ENCODE measurements at regions not wholly inside any gene's neighbourhood (a gene's known extent, or its start where the extent isn't known, plus 50 kb on each side); places are given as distances from the start of the nearest gene placed in this dataset.

DNA sequence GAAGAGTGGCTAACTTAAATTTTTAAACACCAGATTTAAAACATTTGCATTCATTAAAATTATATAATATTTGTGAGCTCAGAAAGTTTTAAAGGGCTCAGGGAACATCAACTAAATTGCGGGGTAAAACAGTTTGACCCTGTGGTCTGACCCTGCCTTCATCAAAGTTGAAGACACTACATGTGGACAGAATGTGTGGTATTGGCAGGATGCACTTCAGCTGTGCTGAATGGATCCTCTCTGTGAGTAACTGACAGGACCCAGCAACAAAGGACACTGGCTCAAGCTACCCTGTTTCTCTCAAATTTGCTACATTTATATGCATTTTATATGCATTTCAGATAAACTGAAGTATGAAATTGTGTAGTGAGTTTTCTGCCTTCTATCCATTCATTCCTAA is 288.5 kb downstream of the ZNF608 start:
- no peak for DNase-seq

GRCh38 chr5:124457101-124457500 is 289.3 kb downstream of the ZNF608 start:
- no peak for DNase-seq

GRCh38 chr5:124456249-124456648 is 290.2 kb downstream of the ZNF608 start:
- no peak for DNase-seq

DNA sequence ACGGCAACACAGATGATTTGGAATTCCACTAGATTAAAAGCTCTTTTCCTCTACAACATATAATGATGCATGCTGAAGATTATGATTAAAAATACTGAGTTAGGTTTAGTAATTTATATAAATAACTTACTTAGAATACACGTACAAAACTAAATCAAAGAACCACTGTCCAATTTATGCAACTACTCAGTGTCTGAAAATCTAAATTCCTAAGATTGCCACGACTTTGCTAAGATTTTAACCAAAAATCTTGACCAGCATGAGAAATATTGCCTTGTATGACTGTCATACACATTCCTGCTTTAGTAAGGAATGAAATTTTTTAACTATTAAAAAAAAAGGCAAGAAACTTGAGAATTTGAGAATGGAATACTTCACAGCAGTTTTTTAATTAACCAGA is 292.4 kb downstream of the ZNF608 start:
- DNase-seq, result no peak

DNA sequence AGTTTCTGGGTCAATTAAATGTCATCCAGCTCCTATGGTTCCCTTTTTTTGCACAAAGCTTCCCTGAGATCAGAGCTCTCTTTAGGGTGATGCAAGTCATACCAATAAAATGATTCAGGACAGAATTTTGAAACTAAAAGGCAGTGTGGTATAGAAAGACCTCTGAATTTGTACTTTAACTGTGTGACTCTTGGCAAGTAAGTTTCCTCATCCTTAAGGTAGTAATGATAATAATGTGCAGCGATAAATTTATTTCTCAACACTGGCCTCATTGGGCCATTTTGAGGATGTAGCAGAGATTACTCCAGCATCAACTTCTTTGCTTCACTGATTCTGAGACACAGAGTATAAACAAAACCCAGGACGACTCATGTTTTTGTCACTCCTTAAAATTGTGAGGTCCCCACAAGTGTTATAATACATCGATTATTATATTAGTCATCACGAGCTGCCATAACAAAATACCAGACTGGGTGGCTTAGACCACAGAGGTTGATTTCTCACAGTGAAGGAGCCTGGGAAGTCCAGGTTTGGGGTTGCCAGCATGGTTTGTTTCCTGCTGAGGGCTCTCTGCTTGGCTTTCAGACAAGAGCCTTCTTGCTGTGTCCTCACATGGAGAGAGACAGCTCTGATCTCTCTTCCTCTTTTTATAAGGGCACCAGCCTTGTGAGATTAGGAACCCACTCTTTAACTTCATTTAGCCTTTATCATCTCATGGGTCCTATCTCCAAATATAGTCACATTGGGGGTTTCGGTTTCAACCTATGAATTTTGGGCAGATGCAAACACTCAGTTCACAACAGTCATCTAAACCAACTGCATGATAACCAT is 293.0 kb downstream of the ZNF608 start:
- no peak for DNase-seq

DNA sequence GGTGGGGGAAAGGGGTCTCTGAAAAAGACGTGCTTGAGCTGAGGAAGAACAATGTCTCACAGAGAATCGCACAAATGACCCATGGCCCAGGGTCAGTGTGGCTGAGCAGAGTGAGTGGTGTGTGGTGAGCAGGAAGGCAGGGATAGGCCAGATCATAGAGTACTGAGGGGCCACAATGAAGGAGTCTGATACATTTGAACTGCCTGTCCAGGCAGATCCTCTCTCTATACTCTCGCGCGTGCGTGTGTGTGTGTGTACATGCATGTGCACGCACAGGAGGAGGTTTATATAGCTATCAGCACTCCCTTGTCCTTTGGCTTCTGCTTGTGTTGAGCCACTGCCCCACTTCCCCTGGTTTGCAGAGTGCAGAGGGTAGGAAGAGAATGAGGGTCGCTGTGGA is 294.0 kb downstream of the ZNF608 start:
- DNase-seq, result no peak

GRCh38 chr5:124451721-124452383 is 294.6 kb downstream of the ZNF608 start:
- DNase-seq, result no peak

GRCh38 chr5:124446120-124446519 is 300.3 kb downstream of the ZNF608 start:
- no peak for DNase-seq

DNA sequence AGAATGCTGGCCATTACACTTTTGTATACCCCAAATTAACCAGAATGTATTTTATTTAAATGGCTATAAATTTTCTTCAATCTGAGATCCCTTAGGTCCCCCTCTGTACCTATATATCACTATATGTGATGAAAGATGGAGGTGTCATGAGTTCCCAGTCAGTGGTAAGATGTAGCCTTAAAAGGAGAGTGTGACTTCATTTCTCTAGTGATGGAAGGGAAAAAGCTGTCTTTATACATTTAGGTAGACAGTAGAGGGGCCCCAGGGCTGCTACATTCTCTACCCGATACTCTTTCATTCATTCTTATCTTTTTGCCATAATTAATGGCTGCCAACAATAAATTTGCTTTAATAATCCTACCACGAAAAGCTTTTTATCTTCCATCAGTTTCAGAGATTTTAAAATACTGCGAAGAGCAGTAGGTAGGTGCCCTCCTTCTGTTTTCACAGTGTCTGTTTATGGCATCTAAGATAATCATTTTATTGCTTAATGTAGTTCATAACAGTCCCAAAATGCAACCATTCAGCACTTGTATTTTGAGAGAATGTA is 301.3 kb downstream of the ZNF608 start:
- DNase-seq, result no peak

- no peak for DNase-seq
Measured at GRCh38 chr5:124444147-124444775, 302.2 kb downstream of the ZNF608 start.

DNA sequence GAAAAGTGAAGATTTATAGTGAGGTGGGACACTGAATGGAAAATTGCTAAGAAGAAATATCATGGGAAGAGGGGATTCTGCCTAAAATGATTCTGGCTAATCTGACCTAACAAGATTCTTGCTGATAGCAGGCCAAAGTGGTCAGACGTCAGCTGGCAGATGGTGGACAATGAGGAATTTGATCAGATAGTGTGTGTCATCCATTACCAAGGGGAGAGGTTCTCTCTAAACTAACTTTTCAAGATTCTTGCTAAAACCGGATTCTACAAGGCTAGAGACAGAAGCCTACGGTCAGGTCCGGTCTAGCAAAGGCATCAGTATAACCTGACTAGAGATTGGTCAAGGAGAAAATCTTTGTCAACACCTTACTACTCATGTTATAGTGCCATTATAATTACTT is 306.0 kb downstream of the ZNF608 start:
- no peak for DNase-seq

GRCh38 chr5:124439609-124440008 is 306.8 kb downstream of the ZNF608 start:
- DNase-seq, result no peak

- no peak for DNase-seq
Measured at GRCh38 chr5:124438903-124439281, 307.5 kb downstream of the ZNF608 start.

DNA sequence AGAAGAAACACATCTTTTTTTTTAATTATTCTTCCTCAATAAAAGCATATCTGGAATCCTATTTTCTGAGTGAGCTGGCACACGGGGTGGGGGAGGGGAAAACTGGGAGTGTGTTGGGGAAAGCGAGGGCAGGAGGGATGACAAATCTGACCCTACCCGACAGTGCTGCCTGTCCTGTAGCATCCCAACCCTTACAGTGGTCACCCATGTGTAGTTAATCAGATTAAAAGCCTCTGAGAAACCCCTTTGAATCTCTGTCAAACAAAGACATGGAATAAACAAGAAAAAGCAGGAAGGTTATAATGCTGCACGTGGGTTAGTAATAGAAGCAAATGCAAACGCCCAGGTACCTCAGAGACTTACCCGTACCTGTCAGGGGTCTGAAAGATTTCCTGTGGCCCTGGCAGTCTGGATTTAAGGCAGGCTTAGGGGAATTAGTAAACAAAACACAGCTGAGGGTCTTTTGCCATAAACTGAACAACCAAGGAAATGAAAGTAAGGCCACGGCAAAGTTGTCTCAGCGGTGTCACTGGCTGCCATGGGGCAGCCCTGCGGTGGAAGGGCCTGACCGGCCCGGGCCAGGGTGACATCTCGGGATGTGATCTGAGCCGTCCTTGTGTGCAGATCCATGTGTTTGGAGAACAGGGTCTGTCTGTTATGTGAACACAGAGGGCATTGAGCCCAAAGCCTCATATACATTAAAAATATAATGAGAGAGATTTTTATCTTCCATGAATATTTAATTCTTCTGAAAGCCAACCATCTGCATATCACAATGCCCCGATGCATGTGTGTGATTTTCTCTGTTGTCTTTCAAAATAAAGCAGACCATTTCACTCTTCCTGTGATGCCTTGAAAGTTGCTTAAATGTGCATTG is 308.2 kb downstream of the ZNF608 start:
- DNase-seq, result no peak

DNA sequence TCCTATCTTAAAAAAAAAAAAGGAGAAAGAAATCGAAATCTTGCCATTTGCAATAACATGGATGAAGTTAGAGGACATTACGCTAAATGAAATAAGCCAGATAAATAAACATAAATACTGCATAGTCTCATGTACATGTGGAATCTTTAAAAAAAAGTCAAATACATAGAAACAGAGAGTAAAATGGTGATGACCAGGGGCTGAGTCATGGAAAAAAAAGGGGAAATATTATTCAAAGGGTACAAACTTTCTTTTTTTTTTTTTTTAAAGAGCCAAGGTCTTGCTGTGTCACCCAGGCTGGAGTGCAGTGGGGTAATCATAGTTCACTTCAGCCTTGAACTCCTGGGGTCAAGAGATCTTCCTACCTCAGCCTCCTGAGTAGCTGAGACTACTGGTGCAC is 310.1 kb downstream of the ZNF608 start:
- DNase-seq, result no peak

GRCh38 chr5:124433170-124433569 is 313.3 kb downstream of the ZNF608 start:
- no peak for DNase-seq

DNA sequence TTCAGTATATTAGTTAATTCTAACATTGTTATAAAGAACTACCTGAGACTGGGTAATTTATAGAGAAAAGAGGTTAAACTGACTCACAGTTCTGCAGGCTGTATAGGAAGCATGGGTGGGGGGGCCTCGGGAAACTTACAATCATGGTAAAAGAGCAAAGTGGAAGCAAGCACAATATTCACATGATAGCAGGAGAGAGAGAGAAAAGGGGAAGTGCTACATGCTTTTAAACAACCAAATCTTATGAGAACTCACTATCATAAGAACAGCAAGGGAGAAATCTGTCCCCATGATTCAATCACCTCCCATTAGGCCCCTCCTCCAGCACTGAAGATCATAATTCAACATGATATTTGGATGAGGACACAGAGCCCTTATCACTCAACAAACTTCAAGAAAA is 324.9 kb downstream of the ZNF608 start:
- DNase-seq, result no peak

DNA sequence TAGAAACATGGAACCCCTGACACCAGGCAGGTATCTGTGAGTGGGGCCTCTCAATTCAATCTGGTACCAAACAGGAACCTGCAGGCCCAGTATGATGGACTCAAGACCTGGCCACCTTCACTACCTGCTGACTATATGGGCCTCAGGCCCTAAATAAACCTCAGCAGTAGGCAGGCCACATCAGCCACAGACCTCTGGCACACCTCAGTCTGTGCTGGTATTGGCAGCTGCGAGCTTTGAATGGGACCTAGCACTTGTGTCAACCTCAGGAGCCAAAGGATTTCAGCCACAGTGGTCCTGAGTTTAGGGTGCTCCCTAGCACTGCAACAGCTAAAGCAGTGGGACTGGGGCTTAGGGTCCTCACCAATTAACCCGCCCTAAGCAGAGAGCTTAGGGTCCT is 325.5 kb downstream of the ZNF608 start:
- no peak for DNase-seq

- no peak for DNase-seq
Measured at GRCh38 chr5:124419531-124419930, 326.9 kb downstream of the ZNF608 start.

- no peak for DNase-seq
Measured at GRCh38 chr5:124418390-124418789, 328.0 kb downstream of the ZNF608 start.

DNA sequence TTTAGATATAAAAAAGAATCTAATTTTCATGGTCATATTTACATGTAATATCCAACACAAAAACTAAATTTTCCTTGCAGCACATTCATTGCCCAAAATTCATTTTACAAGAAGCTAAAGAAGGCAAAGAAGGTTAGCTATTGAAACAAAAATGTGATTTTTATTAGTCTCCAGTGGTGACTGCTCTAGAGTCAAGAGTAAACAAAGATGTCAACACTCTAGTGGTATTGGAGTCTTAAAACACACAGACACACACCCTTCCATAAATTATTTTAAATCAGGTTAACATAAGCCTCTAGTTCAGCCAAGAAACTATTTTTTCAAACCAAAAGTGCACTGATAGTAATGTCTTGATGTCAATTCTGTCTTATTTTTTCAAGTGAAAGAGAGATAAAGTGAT is 329.2 kb downstream of the ZNF608 start:
- no peak for DNase-seq

- DNase-seq, result no peak
Measured at GRCh38 chr5:124416627-124417026, 329.8 kb downstream of the ZNF608 start.

DNA sequence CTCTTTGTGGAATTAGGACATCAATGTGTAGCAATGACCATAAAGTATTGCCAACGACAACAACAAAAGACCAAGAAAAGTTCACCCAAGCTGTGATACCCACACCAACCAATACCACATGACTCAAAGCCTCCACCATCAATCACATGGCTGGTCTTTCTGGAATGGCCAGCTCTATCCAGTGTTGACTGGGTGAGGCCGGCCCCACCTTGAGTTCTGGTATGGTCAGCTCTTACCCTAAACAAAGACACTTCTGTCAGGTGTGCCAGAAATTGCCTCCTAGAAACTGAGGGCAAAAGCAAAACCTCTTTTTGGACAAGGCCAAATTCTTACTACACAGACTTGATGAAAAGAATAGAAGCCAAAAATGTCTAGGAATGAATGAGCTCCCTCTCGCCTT is 331.5 kb downstream of the ZNF608 start:
- DNase-seq, result no peak

Measured in right forelimb (tissue), 1 donor.